Activated CD4-positive, alpha-beta T cell treated with anti-CD3 and anti-CD28 coated beads for 36 hours (primary cell): ENCODE measurements at regions not wholly inside any gene's neighbourhood (a gene's known extent, or its start where the extent isn't known, plus 50 kb on each side); places are given as distances from the start of the nearest gene placed in this dataset.

Experiments
- ATAC-seq: fragments of 200-7000 bp; cut with Tn5 transposase; one replicate; pipeline ENCODE4 v1.10.0; 2021; ENCODE audit warnings: mild to moderate bottlenecking, moderate library complexity
- CTCF ChIA-PET: fragments of 350-600 bp; sonication (Branson Sonifier 250); formaldehyde crosslinking; loops from one replicate; lab custom pipeline; 2021; ENCODE audit warnings: antibody characterized with exemption; lab: Charles Lee
- POLR2A ChIA-PET: fragments of 350-600 bp; sonication (Branson Sonifier 250); formaldehyde crosslinking; loops from one replicate; lab custom pipeline; 2021; ENCODE audit warnings: antibody characterized with exemption, inconsistent platforms; lab: Charles Lee
- DNase-seq: peaks from one replicate; pipeline ENCODE4 v3.0.0-alpha.2; 2020
- H3K27ac Mint-ChIP-seq: one replicate; pipeline ENCODE4 v1.8.0; 2021; ENCODE audit warnings: mixed read lengths
- H3K27me3 Mint-ChIP-seq: one replicate; pipeline ENCODE4 v1.8.0; 2021; ENCODE audit warnings: mixed read lengths
- H3K36me3 Mint-ChIP-seq: one replicate; pipeline ENCODE4 v1.8.0; 2021; ENCODE audit warnings: low read depth, mixed read lengths
- H3K4me1 Mint-ChIP-seq: one replicate; pipeline ENCODE4 v1.8.0; 2021; ENCODE audit warnings: mixed read lengths
- H3K4me3 Mint-ChIP-seq: one replicate; pipeline ENCODE4 v1.8.0; 2021; ENCODE audit warnings: mild to moderate bottlenecking, moderate library complexity, mixed read lengths
- H3K9me3 Mint-ChIP-seq: one replicate; pipeline ENCODE4 v1.8.0; 2021; ENCODE audit warnings: low read depth, mixed read lengths
- intact Hi-C, 2 experiments: fragments of 100-400 bp; cut with DNase I in 1 of 2; cut with micrococcal nuclease in 1 of 2; formaldehyde crosslinking; loops; one replicate each; pipeline versions ENCODE4 v1.14.2 to v1.15.1; 2022 to 2024; cut with DNase I, micrococcal nuclease

DNA sequence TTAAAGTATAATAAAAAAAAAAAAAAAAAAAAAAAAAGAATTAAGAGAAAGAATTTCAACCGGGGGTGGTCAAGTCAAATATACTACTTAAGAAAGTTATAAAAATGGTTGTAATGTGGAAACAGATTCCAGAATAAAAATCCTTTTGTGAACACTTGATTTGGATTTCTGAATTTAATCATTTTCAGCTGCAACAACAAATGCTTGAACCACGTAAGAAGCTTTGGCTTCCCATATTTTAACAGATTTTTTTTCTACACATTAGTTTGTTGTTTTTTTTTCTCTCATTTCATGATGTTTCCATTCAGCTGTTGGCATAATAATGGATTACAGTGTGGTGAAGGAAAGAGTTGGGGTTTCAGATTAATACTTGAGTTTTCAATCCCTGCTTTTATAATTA is 137.3 kb upstream of the AGR3 start:
- H3K27ac Mint-ChIP-seq: no peak overlapping the region
- ATAC-seq (no peak), DNase-seq (no peak)
- intact Hi-C loops: no loop called here
- ChIA-PET CTCF (interaction anchor here (0.6 kb wide), 1 partner anchor 457 kb away, joined by 3 read pairs; no protein-coding TSS in a partner anchor), POLR2A (no interaction called here)
- no peaks in the 10 kb centered on the region for H3K9me3 Mint-ChIP-seq
- H3K36me3 Mint-ChIP-seq: no peaks in the 10 kb centered on the region
- H3K4me1 Mint-ChIP-seq: peaks cover 15% of the 10 kb centered on the region
- H3K4me3 Mint-ChIP-seq: no peak overlapping the region
- peaks cover 4% of the 10 kb centered on the region for H3K27me3 Mint-ChIP-seq

DNA sequence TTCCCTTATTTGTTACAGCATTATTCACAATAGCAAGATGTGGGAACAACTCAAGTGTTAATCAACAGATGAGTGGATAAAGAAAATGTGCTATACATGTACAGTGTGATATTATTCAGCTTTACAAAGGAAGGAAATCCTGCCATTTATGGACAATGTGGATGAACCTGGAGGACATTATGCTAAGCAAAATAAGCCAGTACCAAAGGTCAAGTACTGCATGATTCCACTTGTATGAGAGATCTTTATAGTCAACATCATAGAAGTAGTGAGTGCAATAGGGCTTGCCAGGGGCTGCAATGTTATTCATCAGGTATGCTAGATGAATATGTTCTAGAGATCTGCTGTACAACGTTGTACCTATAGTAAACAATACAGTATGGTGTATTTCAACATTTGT is 138.5 kb upstream of the AGR3 start:
- DNase-seq: no peak
- intact Hi-C loops: loop anchor here (5.0 kb wide), 2 partner anchors 117 to 287 kb away; no protein-coding TSS in a partner anchor
- Mint-ChIP-seq H3K27ac (no peak overlapping the region), H3K4me3 (no peak overlapping the region), H3K4me1 (peaks cover 15% of the 10 kb centered on the region), H3K9me3 (no peaks in the 10 kb centered on the region), H3K27me3 (peaks cover 7% of the 10 kb centered on the region), H3K36me3 (no peaks in the 10 kb centered on the region)
- ATAC-seq: no peak
- ChIA-PET POLR2A (no interaction called here), CTCF (interaction anchor here (1.1 kb wide), 1 partner anchor 14 kb away, joined by 3 read pairs; no protein-coding TSS in a partner anchor)

GRCh38 chr7:17021205-17021604 is 139.4 kb upstream of the AGR3 start:
- CTCF ChIA-PET: no interaction called here
- POLR2A ChIA-PET: no interaction called here
- Mint-ChIP-seq H3K27ac (no peak overlapping the region), H3K36me3 (no peaks in the 10 kb centered on the region), H3K27me3 (peaks cover 7% of the 10 kb centered on the region), H3K9me3 (no peaks in the 10 kb centered on the region), H3K4me3 (no peak overlapping the region), H3K4me1 (peaks cover 12% of the 10 kb centered on the region)
- ATAC-seq: no peak
- intact Hi-C loops: loop anchor here (5.0 kb wide), 2 partner anchors 116 to 286 kb away; no protein-coding TSS in a partner anchor
- DNase-seq: no peak

DNA sequence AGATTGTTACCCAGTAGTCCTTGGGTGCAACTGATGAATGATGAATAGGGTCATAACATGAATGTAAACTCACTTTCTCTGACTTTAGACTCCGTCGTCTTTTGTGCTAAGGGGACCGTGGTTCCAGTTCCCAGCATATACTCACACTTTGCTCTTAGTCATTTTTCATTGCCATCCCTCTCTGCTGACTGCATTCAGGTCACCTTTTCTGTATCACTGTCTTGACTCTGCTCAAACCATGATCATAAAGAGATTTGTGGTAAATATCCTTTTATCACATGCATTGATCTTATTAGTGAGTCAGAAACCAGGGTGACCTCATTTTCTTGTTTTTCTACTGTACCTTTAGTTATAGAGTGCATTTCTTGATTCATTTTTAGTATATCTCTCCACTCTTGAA is 141.1 kb upstream of the AGR3 start:
- ATAC-seq: peak; percentile 99
- peak; percentile 48 for DNase-seq
- Mint-ChIP-seq H3K4me3 (no peak overlapping the region), H3K27ac (peak overlapping the region; percentile 4), H3K4me1 (peaks cover 12% of the 10 kb centered on the region), H3K9me3 (no peaks in the 10 kb centered on the region), H3K36me3 (no peaks in the 10 kb centered on the region), H3K27me3 (peaks cover 7% of the 10 kb centered on the region)
- CTCF ChIA-PET: interaction anchor here (0.6 to 1.0 kb wide), 2 partner anchors 15 to 279 kb away, joined by 3 read pairs; no protein-coding TSS in a partner anchor
- POLR2A ChIA-PET: no interaction called here
- intact Hi-C loops: loop anchor here (1.0 to 5.0 kb wide), 3 partner anchors 114 to 284 kb away; no protein-coding TSS in a partner anchor

- no peak for DNase-seq
- intact Hi-C loops: no loop called here
- ChIA-PET CTCF (interaction anchor here (0.6 to 1.0 kb wide), 2 partner anchors 10 to 121 kb away, joined by 3 read pairs; no protein-coding TSS in a partner anchor), POLR2A (no interaction called here)
- Mint-ChIP-seq H3K9me3 (no peaks in the 10 kb centered on the region), H3K27ac (no peak overlapping the region), H3K27me3 (peaks cover 7% of the 10 kb centered on the region), H3K36me3 (no peaks in the 10 kb centered on the region), H3K4me3 (no peak overlapping the region), H3K4me1 (peaks cover 17% of the 10 kb centered on the region)
- ATAC-seq: no peak
Observed at GRCh38 chr7:17026269-17026668, 144.5 kb upstream of the AGR3 start.

GRCh38 chr7:17027143-17027788 is 145.5 kb upstream of the AGR3 start:
- no peak overlapping the region for H3K4me3 Mint-ChIP-seq
- DNase-seq (no peak), ATAC-seq (no peak)
- no peaks in the 10 kb centered on the region for H3K36me3 Mint-ChIP-seq
- peaks cover 3% of the 10 kb centered on the region for H3K27me3 Mint-ChIP-seq
- intact Hi-C loops: no loop called here
- ChIA-PET POLR2A (no interaction called here), CTCF (interaction anchor here (0.6 kb wide), 1 partner anchor 57 kb away, joined by 4 read pairs; no protein-coding TSS in a partner anchor)
- H3K27ac Mint-ChIP-seq: no peak overlapping the region
- H3K9me3 Mint-ChIP-seq: no peaks in the 10 kb centered on the region
- peaks cover 22% of the 10 kb centered on the region for H3K4me1 Mint-ChIP-seq

DNA sequence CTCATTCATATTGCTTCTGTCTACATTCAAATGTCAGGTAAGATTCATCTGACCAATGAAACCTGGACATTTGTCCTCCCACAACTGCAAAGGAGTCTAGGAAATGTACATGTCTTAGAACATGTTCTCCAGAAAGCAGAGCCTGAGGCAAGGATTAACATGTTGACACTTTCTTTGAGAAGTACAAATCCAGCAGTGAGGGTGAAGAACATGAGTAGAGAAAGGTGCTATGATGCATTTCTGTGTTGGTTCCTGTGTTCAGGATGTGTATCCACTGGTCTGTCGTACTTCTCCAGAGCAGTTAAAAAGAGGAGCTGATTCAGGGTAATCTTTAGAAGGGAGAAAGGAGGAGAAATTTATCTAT is 146.0 kb upstream of the AGR3 start:
- Mint-ChIP-seq H3K9me3 (no peaks in the 10 kb centered on the region), H3K36me3 (no peaks in the 10 kb centered on the region), H3K27me3 (peaks cover 3% of the 10 kb centered on the region), H3K27ac (no peak overlapping the region), H3K4me3 (no peak overlapping the region), H3K4me1 (peaks cover 17% of the 10 kb centered on the region)
- intact Hi-C loops: no loop called here
- ChIA-PET CTCF (interaction anchor here (0.6 to 2.4 kb wide), 2 partner anchors 45 to 56 kb away, joined by 4 to 6 read pairs; no protein-coding TSS in a partner anchor), POLR2A (no interaction called here)
- DNase-seq: no peak
- no peak for ATAC-seq

DNA sequence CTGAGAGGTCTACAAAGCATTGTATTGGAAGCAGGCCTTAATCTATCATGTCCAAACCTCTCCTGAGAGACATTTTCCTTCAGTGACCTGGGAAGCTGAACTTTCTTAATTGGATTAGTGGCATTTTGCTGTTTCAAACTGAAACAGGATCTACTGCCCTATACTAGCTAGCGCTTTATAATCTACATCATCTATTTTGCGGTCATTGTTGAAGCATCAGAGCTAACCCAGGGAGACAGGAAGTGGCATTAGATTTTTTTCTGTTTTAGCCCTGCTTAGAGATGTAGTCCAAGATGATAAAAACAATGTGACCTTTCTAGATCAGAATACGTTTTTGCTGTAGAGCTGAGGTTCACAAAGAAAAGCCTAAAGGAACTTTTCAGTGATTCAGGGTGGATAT is 147.4 kb upstream of the AGR3 start:
- peak; percentile 60 for ATAC-seq
- Mint-ChIP-seq H3K27me3 (peaks cover 3% of the 10 kb centered on the region), H3K27ac (no peak overlapping the region), H3K36me3 (no peaks in the 10 kb centered on the region), H3K9me3 (no peaks in the 10 kb centered on the region), H3K4me3 (no peak overlapping the region), H3K4me1 (peaks cover 11% of the 10 kb centered on the region)
- intact Hi-C loops: no loop called here
- DNase-seq: no peak
- POLR2A ChIA-PET: no interaction called here
- CTCF ChIA-PET: interaction anchor here (0.8 to 2.4 kb wide), 2 partner anchors 46 to 166 kb away, joined by 3 to 6 read pairs; no protein-coding TSS in a partner anchor

- peaks cover 11% of the 10 kb centered on the region for H3K4me1 Mint-ChIP-seq
- ATAC-seq (no peak), DNase-seq (no peak)
- ChIA-PET POLR2A (no interaction called here), CTCF (no interaction called here)
- intact Hi-C loops: no loop called here
- no peak overlapping the region for H3K27ac Mint-ChIP-seq
- no peak overlapping the region for H3K4me3 Mint-ChIP-seq
- no peaks in the 10 kb centered on the region for H3K27me3 Mint-ChIP-seq
- no peaks in the 10 kb centered on the region for H3K36me3 Mint-ChIP-seq
- H3K9me3 Mint-ChIP-seq: no peaks in the 10 kb centered on the region
Observed at GRCh38 chr7:17030559-17030958, 148.8 kb upstream of the AGR3 start.

GRCh38 chr7:17031906-17032551 is 150.2 kb upstream of the AGR3 start:
- CTCF ChIA-PET: interaction anchor here (0.6 to 1.7 kb wide), 6 partner anchors 22 to 652 kb away, joined by 3 to 6 read pairs (median 3); no protein-coding TSS in a partner anchor

GRCh38 chr7:17033245-17033644 is 151.5 kb upstream of the AGR3 start:
- intact Hi-C loops: no loop called here
- Mint-ChIP-seq H3K4me3 (no peak overlapping the region), H3K36me3 (no peaks in the 10 kb centered on the region), H3K4me1 (peaks cover 11% of the 10 kb centered on the region), H3K27ac (no peak overlapping the region), H3K9me3 (no peaks in the 10 kb centered on the region), H3K27me3 (no peaks in the 10 kb centered on the region)
- ChIA-PET CTCF (interaction anchor here (1.2 to 1.7 kb wide), 3 partner anchors 30 to 50 kb away, joined by 3 to 6 read pairs (median 5); no protein-coding TSS in a partner anchor), POLR2A (no interaction called here)
- DNase-seq: no peak
- no peak for ATAC-seq

More at GRCh38 chr7:17031906-17032551, 150.2 kb upstream of the AGR3 start:
- intact Hi-C loops: no loop called here
- no peaks in the 10 kb centered on the region for H3K36me3 Mint-ChIP-seq
- no peak overlapping the region for H3K27ac Mint-ChIP-seq
- POLR2A ChIA-PET: no interaction called here
- no peak overlapping the region for H3K4me3 Mint-ChIP-seq
- peaks cover 11% of the 10 kb centered on the region for H3K4me1 Mint-ChIP-seq
- ATAC-seq (peak; percentile 69), DNase-seq (no peak)
- no peaks in the 10 kb centered on the region for H3K9me3 Mint-ChIP-seq
- no peaks in the 10 kb centered on the region for H3K27me3 Mint-ChIP-seq
